Upper lobe of left lung (tissue), 4 donors: ENCODE measurements at regions not wholly inside any gene's neighbourhood (a gene's known extent, or its start where the extent isn't known, plus 50 kb on each side); places are given as distances from the start of the nearest gene placed in this dataset.

ENCODE experiments used
- EP300 ChIP-seq, 4 donors: sonication (generic); formaldehyde crosslinking; IDR thresholded peaks; one replicate each; pipeline ENCODE4 v1.5.1; 2017; ENCODE audit warnings: antibody characterized with exemption in 4 of 4, control low read depth in 2 of 4
- POLR2A ChIP-seq, 4 donors: fragments of 450-650 bp; IDR thresholded peaks; one replicate each; pipeline ENCODE4 v1.5.1; 2016 to 2017; ENCODE audit warnings: antibody characterized with exemption in 4 of 4, mild to moderate bottlenecking in 2 of 4

DNA sequence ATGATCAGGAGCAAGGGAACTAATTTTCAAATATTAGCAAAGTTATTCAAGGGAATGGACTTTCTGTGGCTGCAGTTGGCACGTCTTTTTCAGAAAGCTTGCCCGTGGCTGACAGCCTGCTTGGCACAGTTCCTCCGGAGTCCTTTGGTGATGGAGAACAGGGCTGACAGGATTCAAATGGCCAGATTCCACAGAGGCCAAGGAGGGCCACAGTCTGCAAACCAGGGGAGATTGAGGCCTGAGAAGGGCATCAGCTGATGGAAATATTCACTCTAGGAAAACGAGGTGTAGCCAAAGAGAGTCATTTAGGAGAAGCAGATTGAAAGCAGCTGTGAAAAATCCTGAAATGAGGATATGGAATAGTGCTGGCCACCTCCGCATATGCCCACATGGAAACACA lies 178.3 kb downstream of the EMP1 start:
- TF ChIP-seq POLR2A (IDR thresholded peaks at IDR 0.05): no peak
- TF ChIP-seq EP300 (IDR thresholded peaks at IDR 0.05): no peak
